ENCODE measurements at regions not wholly inside any gene's neighbourhood (a gene's known extent, or its start where the extent isn't known, plus 50 kb on each side); places are given as distances from the start of the nearest gene placed in this dataset.
A peak's percentile ranks its signal among the peaks of the same experiment; 100 is the strongest.
"Not testable (repeated sequence)": the region's sequence is repeated elsewhere in the genome, so short reads cannot be mapped to it uniquely, and the experiment has no call there.

DNA sequence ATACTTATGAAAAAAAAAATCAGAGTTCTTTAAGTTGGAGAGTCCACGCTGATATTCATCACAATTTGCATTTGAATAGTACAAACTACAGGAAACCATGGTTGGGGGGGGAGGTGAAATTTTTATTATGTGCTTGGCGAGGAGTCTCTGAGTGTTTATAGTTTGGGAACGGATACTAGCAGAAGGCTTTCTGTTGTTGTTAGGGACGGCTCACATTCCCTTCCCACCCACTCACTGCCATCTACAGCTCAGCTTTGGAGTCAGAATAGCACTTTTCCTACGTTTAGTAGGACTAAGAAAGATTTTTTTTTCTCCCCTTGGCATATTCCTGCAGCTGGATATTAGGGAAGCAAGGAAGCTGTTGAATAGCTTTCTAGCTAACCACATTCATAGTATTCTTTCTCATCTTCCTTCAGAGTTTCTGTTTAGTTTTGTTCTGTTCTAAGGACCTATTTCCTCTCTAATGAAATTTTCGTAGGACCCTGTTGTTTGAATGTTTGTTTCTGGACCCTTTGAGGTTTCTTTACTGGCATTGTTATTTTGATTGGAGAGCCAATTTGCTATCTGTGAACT is 235.1 kb upstream of the ZNF217 start:
- H3K27ac Mint-ChIP-seq, result peak overlapping the region; percentile 90
- peak overlapping the region; percentile 72 for H3K4me3 Mint-ChIP-seq
- H3K4me1 Mint-ChIP-seq (ENCODE audit: low read depth), result peaks cover 47% of the 10 kb centered on the region
- DNase-seq, result no peak
- H3K9me3 Mint-ChIP-seq, result peaks cover 4% of the 10 kb centered on the region
- no peaks in the 10 kb centered on the region for H3K27me3 Mint-ChIP-seq
- H3K36me3 Mint-ChIP-seq (ENCODE audit: low read depth), result no peaks in the 10 kb centered on the region

GRCh38 chr20:53828088-53828681 is 234.5 kb upstream of the ZNF217 start:
- peaks cover 4% of the 10 kb centered on the region for H3K9me3 Mint-ChIP-seq
- peak overlapping the region; percentile 72 for H3K4me3 Mint-ChIP-seq
- no peak for DNase-seq
- H3K36me3 Mint-ChIP-seq (ENCODE audit: low read depth), result no peaks in the 10 kb centered on the region
- H3K4me1 Mint-ChIP-seq (ENCODE audit: low read depth), result peaks cover 43% of the 10 kb centered on the region
- H3K27me3 Mint-ChIP-seq, result no peaks in the 10 kb centered on the region
- H3K27ac Mint-ChIP-seq, result peak overlapping the region; percentile 90

GRCh38 chr20:53827292-53828087 is 233.9 kb upstream of the ZNF217 start:
- DNase-seq, result no peak
- Mint-ChIP-seq H3K4me1 (ENCODE audit: low read depth) (peaks cover 43% of the 10 kb centered on the region), H3K4me3 (no peak overlapping the region), H3K36me3 (ENCODE audit: low read depth) (no peaks in the 10 kb centered on the region), H3K27ac (no peak overlapping the region), H3K27me3 (no peaks in the 10 kb centered on the region), H3K9me3 (peaks cover 2% of the 10 kb centered on the region)

- Mint-ChIP-seq H3K4me3 (no peak overlapping the region), H3K27ac (no peak overlapping the region), H3K27me3 (no peaks in the 10 kb centered on the region), H3K4me1 (ENCODE audit: low read depth) (peaks cover 40% of the 10 kb centered on the region), H3K9me3 (no peaks in the 10 kb centered on the region), H3K36me3 (ENCODE audit: low read depth) (no peaks in the 10 kb centered on the region)
- no peak for DNase-seq
Observed at GRCh38 chr20:53826597-53827291, 233.1 kb upstream of the ZNF217 start.

DNA sequence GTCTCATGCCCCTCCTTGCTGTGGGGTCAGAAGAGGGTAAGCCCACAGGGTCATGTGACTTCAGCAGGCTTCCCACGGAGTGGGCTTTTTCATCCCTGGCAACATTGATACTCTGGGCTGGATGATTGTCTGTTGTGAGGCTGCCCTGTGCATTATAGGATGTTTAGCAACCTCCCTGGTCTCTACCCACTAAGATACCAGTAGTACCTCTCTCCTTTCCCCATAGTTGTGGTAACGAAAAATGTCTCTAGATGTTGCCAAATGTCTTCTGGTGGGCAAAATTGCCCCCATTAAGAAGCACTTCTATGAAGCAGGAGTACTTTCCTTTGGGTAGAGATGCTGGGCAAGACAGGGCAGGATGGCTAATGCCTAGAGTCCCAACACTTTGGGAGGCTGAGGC is 232.5 kb upstream of the ZNF217 start:
- H3K4me1 Mint-ChIP-seq (ENCODE audit: low read depth), result peaks cover 40% of the 10 kb centered on the region
- no peak overlapping the region for H3K27ac Mint-ChIP-seq
- no peak for DNase-seq
- H3K9me3 Mint-ChIP-seq, result no peaks in the 10 kb centered on the region
- no peak overlapping the region for H3K4me3 Mint-ChIP-seq
- no peaks in the 10 kb centered on the region for H3K36me3 Mint-ChIP-seq (ENCODE audit: low read depth)
- no peaks in the 10 kb centered on the region for H3K27me3 Mint-ChIP-seq

GRCh38 chr20:53825282-53825681 is 231.6 kb upstream of the ZNF217 start:
- no peaks in the 10 kb centered on the region for H3K36me3 Mint-ChIP-seq (ENCODE audit: low read depth)
- H3K9me3 Mint-ChIP-seq, result no peaks in the 10 kb centered on the region
- peaks cover 32% of the 10 kb centered on the region for H3K4me1 Mint-ChIP-seq (ENCODE audit: low read depth)
- H3K27me3 Mint-ChIP-seq, result no peaks in the 10 kb centered on the region
- no peak overlapping the region for H3K4me3 Mint-ChIP-seq
- H3K27ac Mint-ChIP-seq, result no peak overlapping the region
- no peak for DNase-seq

- Mint-ChIP-seq H3K4me3 (no peak overlapping the region), H3K36me3 (ENCODE audit: low read depth) (no peaks in the 10 kb centered on the region), H3K27ac (no peak overlapping the region), H3K9me3 (no peaks in the 10 kb centered on the region), H3K27me3 (no peaks in the 10 kb centered on the region), H3K4me1 (ENCODE audit: low read depth) (peaks cover 27% of the 10 kb centered on the region)
- no peak for DNase-seq
Observed at GRCh38 chr20:53824779-53825178, 231.1 kb upstream of the ZNF217 start.

GRCh38 chr20:53823121-53823764 is 229.6 kb upstream of the ZNF217 start:
- Mint-ChIP-seq H3K4me3 (no peak overlapping the region), H3K27me3 (no peaks in the 10 kb centered on the region), H3K36me3 (ENCODE audit: low read depth) (no peaks in the 10 kb centered on the region), H3K4me1 (ENCODE audit: low read depth) (peaks cover 14% of the 10 kb centered on the region), H3K27ac (no peak overlapping the region), H3K9me3 (no peaks in the 10 kb centered on the region)
- no peak for DNase-seq

GRCh38 chr20:53822534-53822933 is 228.9 kb upstream of the ZNF217 start:
- Mint-ChIP-seq H3K9me3 (no peaks in the 10 kb centered on the region), H3K27ac (no peak overlapping the region)

DNA sequence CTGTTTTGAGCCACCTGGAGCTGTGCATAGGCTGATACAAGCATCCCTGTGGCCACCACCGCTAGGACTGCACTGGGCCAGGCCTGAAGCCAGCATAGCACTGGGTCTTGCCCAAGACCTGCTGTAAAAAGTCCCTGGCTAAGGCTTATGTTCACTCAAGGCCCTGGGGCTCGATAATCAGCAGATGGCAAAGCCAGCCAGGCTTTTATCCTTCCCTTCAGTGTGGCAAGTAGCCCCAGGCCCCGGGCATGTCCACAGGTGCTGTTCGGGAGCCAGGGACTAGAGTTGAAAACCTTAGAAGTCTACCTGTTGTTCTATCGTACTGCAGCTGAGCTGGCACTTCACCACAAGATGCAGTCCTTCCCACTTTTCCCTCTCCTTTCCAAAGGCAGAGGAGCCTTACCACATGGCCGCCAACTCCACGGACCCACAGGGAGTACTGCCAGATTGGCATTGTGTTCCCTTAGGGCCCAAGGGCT is 226.4 kb upstream of the ZNF217 start:
- Mint-ChIP-seq H3K27ac (no peak overlapping the region), H3K36me3 (ENCODE audit: low read depth) (no peaks in the 10 kb centered on the region), H3K9me3 (no peaks in the 10 kb centered on the region), H3K27me3 (no peaks in the 10 kb centered on the region), H3K4me1 (ENCODE audit: low read depth) (peaks cover 11% of the 10 kb centered on the region), H3K4me3 (no peak overlapping the region)
- DNase-seq, result no peak

More at GRCh38 chr20:53822534-53822933, 228.9 kb upstream of the ZNF217 start:
- no peaks in the 10 kb centered on the region for H3K36me3 Mint-ChIP-seq (ENCODE audit: low read depth)
- no peak for DNase-seq
- H3K27me3 Mint-ChIP-seq, result no peaks in the 10 kb centered on the region
- no peak overlapping the region for H3K4me3 Mint-ChIP-seq
- H3K4me1 Mint-ChIP-seq (ENCODE audit: low read depth), result peaks cover 10% of the 10 kb centered on the region

- no peak overlapping the region for H3K27ac Mint-ChIP-seq
- DNase-seq, result no peak
- no peak overlapping the region for H3K4me3 Mint-ChIP-seq
- no peaks in the 10 kb centered on the region for H3K27me3 Mint-ChIP-seq
- H3K36me3 Mint-ChIP-seq (ENCODE audit: low read depth), result no peaks in the 10 kb centered on the region
- no peaks in the 10 kb centered on the region for H3K9me3 Mint-ChIP-seq
- H3K4me1 Mint-ChIP-seq (ENCODE audit: low read depth), result peaks cover 24% of the 10 kb centered on the region
Observed at GRCh38 chr20:53818457-53819177, 225.0 kb upstream of the ZNF217 start.

DNA sequence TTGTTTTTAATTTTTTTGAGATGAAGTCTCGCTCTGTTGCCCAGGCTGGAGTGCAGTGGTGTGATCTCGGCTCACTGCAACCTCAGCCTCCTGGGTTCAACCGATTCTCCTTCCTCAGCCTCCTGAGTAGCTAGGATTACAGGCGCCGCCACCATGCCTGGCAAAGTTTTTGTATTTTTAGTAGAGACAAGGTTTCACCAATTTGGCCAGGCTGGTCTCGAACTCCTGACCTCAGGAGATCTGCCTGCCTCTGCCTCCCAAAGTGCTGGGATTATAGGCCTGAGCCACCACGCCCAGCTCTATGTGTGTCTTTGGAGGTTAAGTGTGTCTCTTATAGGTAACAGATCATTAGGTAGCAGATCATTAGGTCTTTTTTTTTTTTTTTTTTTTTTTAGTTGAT is 223.9 kb upstream of the ZNF217 start:
- not testable (repeated sequence) for H3K27ac Mint-ChIP-seq
- H3K4me1 Mint-ChIP-seq (ENCODE audit: low read depth), result peaks cover 24% of the 10 kb centered on the region

DNA sequence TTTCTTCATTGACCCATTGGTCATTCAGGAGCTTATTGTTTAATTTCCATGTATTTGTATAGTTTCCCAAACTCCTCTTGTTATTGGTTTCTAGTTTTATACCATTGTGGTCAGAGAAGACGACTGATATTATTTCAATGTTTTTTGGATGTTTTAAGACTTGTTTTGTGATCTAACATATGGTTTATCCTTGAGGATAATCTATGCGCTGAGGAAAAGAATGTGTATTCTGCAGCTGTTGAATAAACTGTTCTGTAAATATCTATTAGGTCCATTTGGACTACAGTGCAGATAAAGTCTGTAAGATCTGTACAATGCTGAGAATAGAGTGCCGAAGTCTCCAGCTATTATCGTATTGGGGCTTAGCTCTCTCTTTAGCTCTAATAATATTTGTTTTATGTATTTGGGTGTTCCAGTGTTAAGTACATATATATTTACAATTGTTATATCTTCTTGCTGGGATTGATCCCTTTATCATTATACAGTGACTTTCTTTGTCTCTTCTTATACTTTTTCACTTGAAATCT is 223.3 kb upstream of the ZNF217 start:
- H3K4me3 Mint-ChIP-seq, result no peak overlapping the region
- H3K36me3 Mint-ChIP-seq (ENCODE audit: low read depth), result no peaks in the 10 kb centered on the region
- no peak overlapping the region for H3K27ac Mint-ChIP-seq
- H3K4me1 Mint-ChIP-seq (ENCODE audit: low read depth), result peaks cover 24% of the 10 kb centered on the region
- no peaks in the 10 kb centered on the region for H3K9me3 Mint-ChIP-seq
- no peaks in the 10 kb centered on the region for H3K27me3 Mint-ChIP-seq
- no peak for DNase-seq

More for the DNA sequence above, 223.9 kb upstream of the ZNF217 start:
- not testable (repeated sequence) for H3K36me3 Mint-ChIP-seq (ENCODE audit: low read depth); DNase-seq; H3K9me3 Mint-ChIP-seq; H3K4me3 Mint-ChIP-seq; H3K27me3 Mint-ChIP-seq

Data from activated T-cell treated with anti-CD3 and anti-CD28 coated beads, Interleukin-2, amount 50 U/mL, for 24 hours (primary cell).